GM06990 (cell line): ENCODE measurements at regions not wholly inside any gene's neighbourhood (a gene's known extent, or its start where the extent isn't known, plus 50 kb on each side); places are given as distances from the start of the nearest gene placed in this dataset.

Source experiments
- DNase-seq: peaks from one replicate; pipeline ENCODE4 v3.0.0-alpha.2; 2011; ENCODE audit not compliant: insufficient read length; ENCODE audit errors: extremely low read depth
- H3K27me3 ChIP-seq: replicated peaks from 2 replicates; pipeline ENCODE4 v1.6.0; 2011; ENCODE audit warnings: low read length; ENCODE audit not compliant: control insufficient read depth, insufficient read depth
- H3K36me3 ChIP-seq: 2 replicates; pipeline ENCODE4 v1.5.1; 2011; ENCODE audit warnings: low read length; ENCODE audit not compliant: control insufficient read depth, insufficient read depth
- H3K4me3 ChIP-seq: replicated peaks from 2 replicates; pipeline ENCODE4 v1.5.1; 2011; ENCODE audit warnings: low read depth, mild to moderate bottlenecking, control low read depth, low read length
- TF ChIP-seq, protein P1 (sequence below): IDR thresholded peaks from 2 replicates; pipeline ENCODE4 v1.5.1; 2011; ENCODE audit warnings: low read length, control low read depth, mild to moderate bottlenecking, inconsistent platforms; ENCODE audit not compliant: insufficient read depth, poor library complexity, severe bottlenecking

DNA sequence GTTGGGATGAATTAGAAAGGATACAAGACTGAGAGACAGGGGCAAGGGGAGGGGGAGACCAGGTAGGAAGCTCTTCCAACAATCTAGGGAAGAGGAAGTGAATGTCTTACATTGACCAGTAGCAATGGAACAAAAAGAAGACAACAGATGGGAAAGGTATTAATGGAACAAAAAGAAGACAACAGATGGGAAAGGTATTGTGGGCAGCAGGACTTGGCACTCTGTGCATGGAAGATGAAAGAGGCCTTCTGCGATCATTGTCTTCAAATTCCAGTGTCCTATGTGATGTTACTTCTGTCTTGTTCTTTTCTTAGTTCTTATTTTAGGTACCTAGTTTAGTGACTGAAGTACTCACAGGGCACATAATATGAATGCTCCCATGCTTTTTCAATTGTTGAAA, 161.8 kb downstream of the PALM2AKAP2 start:
- Histone ChIP-seq H3K27me3 (no peaks in the 10 kb centered on the region), H3K4me3 (no peak overlapping the region), H3K36me3 (no peaks in the 10 kb centered on the region)
- DNase-seq = no peak
- TF ChIP-seq, protein P1, sequence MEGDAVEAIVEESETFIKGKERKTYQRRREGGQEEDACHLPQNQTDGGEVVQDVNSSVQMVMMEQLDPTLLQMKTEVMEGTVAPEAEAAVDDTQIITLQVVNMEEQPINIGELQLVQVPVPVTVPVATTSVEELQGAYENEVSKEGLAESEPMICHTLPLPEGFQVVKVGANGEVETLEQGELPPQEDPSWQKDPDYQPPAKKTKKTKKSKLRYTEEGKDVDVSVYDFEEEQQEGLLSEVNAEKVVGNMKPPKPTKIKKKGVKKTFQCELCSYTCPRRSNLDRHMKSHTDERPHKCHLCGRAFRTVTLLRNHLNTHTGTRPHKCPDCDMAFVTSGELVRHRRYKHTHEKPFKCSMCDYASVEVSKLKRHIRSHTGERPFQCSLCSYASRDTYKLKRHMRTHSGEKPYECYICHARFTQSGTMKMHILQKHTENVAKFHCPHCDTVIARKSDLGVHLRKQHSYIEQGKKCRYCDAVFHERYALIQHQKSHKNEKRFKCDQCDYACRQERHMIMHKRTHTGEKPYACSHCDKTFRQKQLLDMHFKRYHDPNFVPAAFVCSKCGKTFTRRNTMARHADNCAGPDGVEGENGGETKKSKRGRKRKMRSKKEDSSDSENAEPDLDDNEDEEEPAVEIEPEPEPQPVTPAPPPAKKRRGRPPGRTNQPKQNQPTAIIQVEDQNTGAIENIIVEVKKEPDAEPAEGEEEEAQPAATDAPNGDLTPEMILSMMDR = no peak

DNA sequence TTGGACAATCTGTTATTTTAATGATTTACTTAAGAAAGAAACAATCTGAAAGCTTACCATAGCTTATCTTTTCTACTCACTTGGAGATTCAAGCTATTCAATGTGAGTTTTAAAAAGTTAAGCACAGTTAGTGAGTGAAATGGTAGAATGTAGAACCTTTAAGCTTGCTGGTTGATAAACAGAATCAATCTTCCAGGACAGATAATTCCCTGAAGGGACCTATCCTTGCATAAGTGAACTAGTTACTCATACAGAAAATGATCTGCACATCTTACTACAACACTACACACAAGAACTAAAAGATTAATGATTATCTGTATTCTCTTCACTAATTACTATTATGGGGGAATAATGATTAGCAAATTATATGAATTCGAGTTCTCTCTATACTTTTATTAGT, 165.6 kb downstream of the PALM2AKAP2 start:
- H3K36me3 ChIP-seq = no peaks in the 10 kb centered on the region
- no peak overlapping the region for H3K4me3 ChIP-seq
- DNase-seq = no peak
- TF ChIP-seq, protein P1 = no peak
- no peaks in the 10 kb centered on the region for H3K27me3 ChIP-seq

DNA sequence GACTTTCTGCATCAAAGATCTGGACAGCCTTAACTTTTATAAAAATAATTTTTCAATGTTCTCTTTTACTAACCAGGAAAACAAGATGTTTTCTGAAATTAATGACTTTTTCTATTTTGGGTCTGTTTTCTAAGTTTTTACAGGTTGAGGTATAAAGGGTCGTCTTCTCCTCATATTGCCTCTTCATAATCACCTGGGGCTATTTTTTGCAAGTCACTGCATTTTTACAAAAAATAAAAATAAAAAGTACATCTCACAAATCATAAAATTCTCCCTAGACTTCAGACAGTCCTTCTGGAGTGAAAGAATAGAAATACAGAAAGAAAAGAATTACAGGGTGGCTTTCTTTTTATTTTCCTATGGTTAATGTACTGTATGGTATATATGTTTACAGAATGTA, 168.5 kb downstream of the PALM2AKAP2 start:
- DNase-seq = no peak
- TF ChIP-seq, protein P1 = no peak
- Histone ChIP-seq H3K27me3 (no peaks in the 10 kb centered on the region), H3K4me3 (no peak overlapping the region), H3K36me3 (no peaks in the 10 kb centered on the region)

DNA sequence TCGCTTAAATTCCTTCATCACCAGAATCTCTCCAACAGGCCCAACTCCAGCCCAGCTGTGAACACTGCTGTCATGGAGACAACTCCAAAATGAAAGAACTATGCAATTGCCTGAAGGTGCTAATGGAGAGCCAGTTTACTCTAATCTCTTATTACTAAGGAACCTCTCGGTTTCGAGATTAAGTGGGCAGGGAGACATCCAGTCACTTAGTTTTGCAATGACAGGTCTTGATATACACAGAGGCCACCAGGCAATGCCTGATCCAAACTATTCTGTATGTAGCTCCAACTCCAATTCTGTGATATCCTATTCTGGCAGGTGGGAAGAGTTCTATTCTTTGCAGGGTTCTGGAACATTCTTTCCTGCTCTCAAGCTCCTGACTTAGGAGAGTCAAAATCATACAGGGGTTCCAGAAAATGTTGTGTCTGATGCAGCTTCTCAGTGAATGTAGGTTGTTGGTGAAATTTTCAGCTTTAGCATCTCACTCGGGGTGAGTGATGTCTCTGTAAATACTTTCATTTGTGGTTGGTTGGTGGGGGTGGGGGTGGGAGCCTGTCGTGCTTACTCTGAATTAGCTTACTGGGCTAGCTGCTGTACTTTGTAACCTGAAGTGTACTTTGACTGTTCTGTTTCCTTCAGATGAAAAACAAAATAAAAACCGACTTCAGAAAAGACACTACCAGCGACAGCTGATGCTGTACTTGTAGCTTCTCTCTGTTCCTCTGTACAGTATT, 170.9 kb downstream of the PALM2AKAP2 start:
- Histone ChIP-seq H3K4me3 (no peak overlapping the region), H3K27me3 (no peaks in the 10 kb centered on the region), H3K36me3 (no peaks in the 10 kb centered on the region)
- no peak for DNase-seq
- TF ChIP-seq, protein P1 = no peak

DNA sequence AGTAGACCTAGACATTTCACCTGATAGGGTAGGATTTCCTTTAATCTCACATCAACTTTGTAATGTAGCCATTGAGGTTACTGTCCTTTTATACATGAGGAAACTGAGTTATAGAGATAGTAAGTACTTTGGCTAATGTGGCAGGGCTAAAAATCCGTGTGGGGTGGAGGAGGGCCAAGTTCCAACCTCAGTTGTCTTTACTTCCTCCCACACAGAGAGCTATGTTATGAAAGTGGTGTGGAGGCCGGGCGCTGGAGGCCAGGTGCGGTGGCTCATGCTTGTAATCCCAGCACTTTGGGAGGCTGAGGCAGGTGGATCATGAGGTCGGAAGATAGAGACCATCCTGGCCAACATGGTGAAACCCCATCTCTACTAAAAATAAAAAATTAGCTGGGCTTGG, 173.3 kb downstream of the PALM2AKAP2 start:
- TF ChIP-seq, protein P1 = no peak
- H3K36me3 ChIP-seq = no peaks in the 10 kb centered on the region
- no peaks in the 10 kb centered on the region for H3K27me3 ChIP-seq
- DNase-seq = no peak
- no peak overlapping the region for H3K4me3 ChIP-seq
